Endometrium (tissue), 2 donors: ENCODE measurements at regions not wholly inside any gene's neighbourhood (a gene's known extent, or its start where the extent isn't known, plus 50 kb on each side); places are given as distances from the start of the nearest gene placed in this dataset.

Experiments used
- FAIRE-seq: peaks from 2 replicates; lab custom pipeline; 2012; peaks lifted over from hg19 to GRCh38; lab: Jason Lieb, UNC
- donor health status: control.
- donor health status: control.

- no peak for FAIRE-seq
These were observed 130.8 kb downstream of the PHLDA1 start for GRCh38 chr12:75900781-75901254.

- no peak for FAIRE-seq
These were observed 131.3 kb downstream of the PHLDA1 start for GRCh38 chr12:75900226-75900625.

- FAIRE-seq = no peak
These were observed 136.4 kb downstream of the PHLDA1 start for GRCh38 chr12:75894965-75895754.

- no peak for FAIRE-seq
These were observed 137.8 kb downstream of the PHLDA1 start for GRCh38 chr12:75893765-75894164.

GRCh38 chr12:75892731-75893408, 138.7 kb downstream of the PHLDA1 start:
- FAIRE-seq = no peak

GRCh38 chr12:75891072-75891471, 140.5 kb downstream of the PHLDA1 start:
- FAIRE-seq = no peak

- FAIRE-seq = no peak
These were observed 140.9 kb downstream of the PHLDA1 start for GRCh38 chr12:75890660-75891059.

- FAIRE-seq = no peak
These were observed 141.4 kb downstream of the PHLDA1 start for GRCh38 chr12:75890141-75890540.

- no peak for FAIRE-seq
These were observed 142.5 kb downstream of the PHLDA1 start for GRCh38 chr12:75888874-75889613.

GRCh38 chr12:75888399-75888798, 143.2 kb downstream of the PHLDA1 start:
- FAIRE-seq = no peak

- no peak for FAIRE-seq
These were observed 143.6 kb downstream of the PHLDA1 start for GRCh38 chr12:75887979-75888378.

GRCh38 chr12:75884465-75884985, 147.1 kb downstream of the PHLDA1 start:
- FAIRE-seq = no peak

- FAIRE-seq = no peak
These were observed 148.3 kb downstream of the PHLDA1 start for GRCh38 chr12:75883241-75883640.

- FAIRE-seq = no peak
These were observed 149.2 kb downstream of the PHLDA1 start for GRCh38 chr12:75882421-75882820.

GRCh38 chr12:75881920-75882319, 149.7 kb downstream of the PHLDA1 start:
- FAIRE-seq = no peak

- no peak for FAIRE-seq
These were observed 153.6 kb downstream of the PHLDA1 start for GRCh38 chr12:75877763-75878621.

GRCh38 chr12:75876832-75877762, 154.5 kb downstream of the PHLDA1 start:
- no peak for FAIRE-seq

GRCh38 chr12:75874441-75874840, 157.1 kb downstream of the PHLDA1 start:
- no peak for FAIRE-seq

GRCh38 chr12:75872762-75873161, 158.8 kb downstream of the PHLDA1 start:
- FAIRE-seq = no peak

- FAIRE-seq = peak; percentile 99
These were observed 160.7 kb downstream of the PHLDA1 start for GRCh38 chr12:75870878-75871277.
